ENCODE measurements at regions not wholly inside any gene's neighbourhood (a gene's known extent, or its start where the extent isn't known, plus 50 kb on each side); places are given as distances from the start of the nearest gene placed in this dataset.

GRCh38 chr2:204315236-204315662 is 230.0 kb upstream of the PARD3B start:
- no peak for TF ChIP-seq CTCF (IDR thresholded peaks at IDR 0.05; ENCODE audit: low read length, missing control alignments)
- DNase-seq (ENCODE audit: low read depth) = peak; percentile 20
- H3K4me3 ChIP-seq (replicated peaks; ENCODE audit: low read depth, low read length) = no peak overlapping the region

- DNase-seq (ENCODE audit: low read depth) = no peak
- TF ChIP-seq CTCF (IDR thresholded peaks at IDR 0.05; ENCODE audit: low read length, missing control alignments) = no peak
- no peak overlapping the region for H3K4me3 ChIP-seq (replicated peaks; ENCODE audit: low read depth, low read length)
Observed at GRCh38 chr2:204317640-204318039, 227.6 kb upstream of the PARD3B start.

- no peak for TF ChIP-seq CTCF (IDR thresholded peaks at IDR 0.05; ENCODE audit: low read length, missing control alignments)
- H3K4me3 ChIP-seq (replicated peaks; ENCODE audit: low read depth, low read length) = no peak overlapping the region
- no peak for DNase-seq (ENCODE audit: low read depth)
Observed at GRCh38 chr2:204321027-204321800, 224.1 kb upstream of the PARD3B start.

GRCh38 chr2:204321910-204322751 is 223.1 kb upstream of the PARD3B start:
- DNase-seq (ENCODE audit: low read depth) = peak; percentile 89
- H3K4me3 ChIP-seq (replicated peaks; ENCODE audit: low read depth, low read length) = no peak overlapping the region
- TF ChIP-seq CTCF (IDR thresholded peaks at IDR 0.05; ENCODE audit: low read length, missing control alignments) = no peak

- no peak overlapping the region for H3K4me3 ChIP-seq (replicated peaks; ENCODE audit: low read depth, low read length)
- TF ChIP-seq CTCF (IDR thresholded peaks at IDR 0.05; ENCODE audit: low read length, missing control alignments) = peak; percentile 86
- DNase-seq (ENCODE audit: low read depth) = peak; percentile 91
Observed at GRCh38 chr2:204325468-204325867, 219.8 kb upstream of the PARD3B start.

- DNase-seq (ENCODE audit: low read depth) = no peak
- TF ChIP-seq CTCF (IDR thresholded peaks at IDR 0.05; ENCODE audit: low read length, missing control alignments) = no peak
- H3K4me3 ChIP-seq (replicated peaks; ENCODE audit: low read depth, low read length) = no peak overlapping the region
Observed at GRCh38 chr2:204328373-204328772, 216.9 kb upstream of the PARD3B start.
